GM19455 (cell line): ENCODE measurements at regions not wholly inside any gene's neighbourhood (a gene's known extent, or its start where the extent isn't known, plus 50 kb on each side); places are given as distances from the start of the nearest gene placed in this dataset.

ENCODE experiments used
- ATAC-seq: cut with Tn5 transposase; IDR thresholded peaks from one replicate; pipeline ENCODE4 v1.9.1; 2021; ENCODE audit not compliant: unreplicated experiment

DNA sequence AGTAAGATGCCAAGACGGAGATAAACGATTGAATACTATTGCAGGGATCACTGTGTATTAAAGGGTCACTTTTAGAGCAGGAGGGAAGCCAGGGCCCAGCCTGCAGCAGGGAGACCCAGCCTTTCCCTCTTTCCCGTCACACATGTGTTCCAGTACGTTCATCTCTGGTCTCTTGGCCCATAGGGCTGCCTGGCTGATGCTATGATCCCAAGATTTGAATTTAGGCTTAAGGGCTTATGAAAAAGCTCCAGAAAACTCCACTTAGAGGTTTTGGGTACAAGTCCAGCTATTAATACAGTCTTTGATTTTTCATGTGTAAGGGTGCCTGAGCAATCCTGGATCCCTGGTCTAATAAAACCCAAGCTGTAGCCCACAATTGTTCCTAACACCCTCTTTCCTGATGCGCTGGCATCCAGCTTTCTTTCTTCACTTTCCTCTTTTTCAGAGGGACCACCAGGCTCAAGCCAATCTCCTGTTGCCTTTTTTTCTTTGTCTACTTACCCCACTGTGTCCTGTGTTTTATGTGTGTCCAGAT, 359.6 kb upstream of the USP24 start:
- no peak for ATAC-seq

- no peak for ATAC-seq
These were observed 357.9 kb upstream of the USP24 start for GRCh38 chr1:55572878-55573734.

DNA sequence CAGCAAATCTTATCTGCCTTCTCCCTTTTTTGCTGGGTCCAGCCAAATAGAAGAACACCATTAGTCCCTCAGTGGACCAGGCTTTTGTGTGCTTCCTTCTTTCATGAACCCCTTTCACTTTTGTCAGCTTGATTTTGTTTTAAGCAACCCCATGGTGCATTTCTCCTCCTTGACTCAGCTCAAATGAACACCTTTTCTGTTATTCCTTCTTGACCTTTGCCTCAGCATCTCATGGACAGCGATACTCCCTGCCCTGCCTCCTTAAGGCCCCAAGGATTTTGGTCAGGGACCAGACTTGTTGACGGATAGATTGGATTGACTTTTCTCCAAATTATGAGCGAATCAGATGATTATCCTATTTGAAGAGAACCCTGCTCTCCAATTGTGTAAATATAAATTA, 356.6 kb upstream of the USP24 start:
- ATAC-seq = no peak

DNA sequence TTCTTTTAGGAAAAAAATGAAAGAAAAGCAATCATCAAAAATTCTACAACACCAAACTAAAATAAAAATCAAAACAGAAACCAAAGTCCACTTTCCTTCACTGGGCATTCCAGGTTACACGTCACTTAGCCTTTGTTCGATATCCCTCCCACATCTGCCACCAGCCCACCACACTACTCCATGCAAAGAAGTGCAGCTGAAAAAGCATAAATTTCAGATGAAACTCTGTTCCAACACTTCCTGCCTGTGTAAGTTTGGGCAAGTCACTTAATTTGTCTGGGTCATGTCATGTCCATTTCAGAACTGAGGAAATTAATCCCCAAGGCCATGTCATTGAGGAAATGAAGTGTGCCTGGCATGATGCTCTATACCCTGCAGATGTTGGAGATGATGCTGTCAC, 354.3 kb upstream of the USP24 start:
- ATAC-seq = no peak

- ATAC-seq = no peak
These were observed 353.6 kb upstream of the USP24 start for GRCh38 chr1:55568732-55569131.

- no peak for ATAC-seq
These were observed 345.1 kb upstream of the USP24 start for GRCh38 chr1:55560266-55560665.

GRCh38 chr1:55559842-55560241, 344.7 kb upstream of the USP24 start:
- ATAC-seq = no peak

DNA sequence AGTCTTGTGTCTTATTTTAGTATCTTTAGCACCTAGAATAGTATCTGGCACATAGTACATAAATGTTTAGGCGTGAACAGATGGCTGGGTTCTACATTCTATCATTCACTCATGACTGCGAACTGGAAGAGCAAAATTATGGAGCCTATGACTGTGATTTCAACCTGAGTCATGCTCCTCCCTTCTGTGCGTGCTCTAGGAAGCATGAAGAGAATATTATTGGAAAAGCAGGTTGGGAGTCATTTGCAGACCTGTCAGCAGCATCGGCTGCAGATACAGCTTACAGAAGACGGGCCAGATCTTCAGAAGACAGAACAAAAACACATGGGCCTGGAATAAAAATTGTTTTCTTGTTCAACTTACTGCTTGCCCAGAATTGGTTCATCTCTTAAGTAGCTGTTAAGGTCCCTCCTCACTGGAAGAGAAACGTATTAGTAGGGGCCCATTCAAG, 344.0 kb upstream of the USP24 start:
- ATAC-seq = no peak

DNA sequence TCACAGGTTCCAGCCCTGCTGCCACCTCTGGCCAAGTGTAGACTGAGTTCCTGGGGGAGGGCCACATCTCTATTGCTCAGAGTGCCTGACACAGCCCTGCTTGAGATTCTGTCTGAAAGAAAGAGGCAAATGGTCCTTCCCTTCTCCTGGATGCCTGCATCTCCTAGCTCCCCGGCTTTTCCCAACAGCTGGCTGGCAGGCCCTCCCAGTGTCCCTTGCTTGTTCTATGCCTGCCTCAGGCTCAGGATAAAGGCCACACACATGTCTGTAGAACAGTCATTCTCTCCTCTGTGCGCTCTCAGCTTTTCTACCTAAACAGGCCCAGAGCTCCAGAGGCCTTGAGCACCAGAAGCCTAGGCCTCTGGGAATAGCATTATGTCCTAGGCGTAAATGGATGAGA, 343.4 kb upstream of the USP24 start:
- no peak for ATAC-seq

DNA sequence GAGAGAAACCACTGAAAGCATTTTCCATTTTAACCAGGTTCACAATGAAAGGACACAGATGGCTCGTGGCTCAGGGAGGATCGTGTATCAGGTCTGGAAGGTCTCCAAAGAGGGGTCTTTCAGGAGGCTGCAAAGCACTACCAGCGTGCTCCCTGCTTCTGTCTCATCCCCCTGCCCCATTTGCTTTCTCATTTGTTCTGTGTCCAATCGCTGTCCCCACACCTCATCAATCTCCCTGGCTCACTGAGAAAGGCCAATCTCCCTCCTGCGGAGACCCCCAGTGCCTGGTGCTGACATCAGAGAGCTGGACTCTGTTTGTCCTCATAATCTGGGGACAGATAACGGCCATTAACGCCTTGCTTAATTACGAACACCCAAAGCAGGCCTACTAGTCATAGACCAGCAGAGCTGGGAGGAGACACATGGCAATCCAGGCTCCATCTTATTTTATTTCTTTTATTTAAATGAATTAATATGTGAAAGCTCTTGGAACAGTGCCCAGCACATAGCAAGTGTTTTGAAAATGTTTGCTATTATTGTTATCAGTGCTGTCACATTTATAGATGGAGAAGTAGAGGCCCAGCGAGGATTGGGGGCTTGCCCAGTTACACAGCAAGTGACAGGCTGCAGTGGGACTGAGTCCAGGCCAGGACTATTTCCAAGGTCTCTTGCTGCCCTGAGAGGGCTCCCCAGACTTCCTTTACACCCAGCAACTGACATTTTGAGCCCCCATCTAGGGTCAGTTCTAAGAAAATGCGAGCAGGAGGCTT, 341.0 kb upstream of the USP24 start:
- ATAC-seq = no peak

- no peak for ATAC-seq
These were observed 339.4 kb upstream of the USP24 start for GRCh38 chr1:55554611-55555010.

DNA sequence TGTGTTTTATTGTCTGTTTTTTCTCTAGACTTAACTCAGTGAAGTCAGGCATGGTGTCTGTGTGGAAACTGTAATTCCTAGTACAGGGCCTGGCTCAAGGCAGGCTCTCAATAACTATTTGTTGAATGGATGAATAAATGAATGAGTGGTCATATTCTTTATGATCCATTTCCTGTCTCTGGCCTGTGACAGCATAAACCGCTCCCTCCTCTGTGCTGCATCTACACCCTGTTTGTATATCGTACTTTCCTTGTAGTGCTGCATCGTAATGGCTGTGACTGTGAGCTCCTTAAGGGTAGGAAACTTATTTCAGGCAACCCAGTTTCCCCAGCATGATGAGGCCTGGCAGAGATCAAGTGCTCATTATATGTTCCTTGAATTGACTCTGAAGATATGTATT, 337.5 kb upstream of the USP24 start:
- no peak for ATAC-seq

GRCh38 chr1:55547405-55547804, 332.2 kb upstream of the USP24 start:
- no peak for ATAC-seq

- ATAC-seq = no peak
These were observed 331.4 kb upstream of the USP24 start for GRCh38 chr1:55546553-55546952.

GRCh38 chr1:55544826-55545225, 329.7 kb upstream of the USP24 start:
- ATAC-seq = no peak

- ATAC-seq = no peak
These were observed 327.8 kb upstream of the USP24 start for GRCh38 chr1:55542901-55543504.

- ATAC-seq = no peak
These were observed 326.1 kb upstream of the USP24 start for GRCh38 chr1:55541296-55541695.

DNA sequence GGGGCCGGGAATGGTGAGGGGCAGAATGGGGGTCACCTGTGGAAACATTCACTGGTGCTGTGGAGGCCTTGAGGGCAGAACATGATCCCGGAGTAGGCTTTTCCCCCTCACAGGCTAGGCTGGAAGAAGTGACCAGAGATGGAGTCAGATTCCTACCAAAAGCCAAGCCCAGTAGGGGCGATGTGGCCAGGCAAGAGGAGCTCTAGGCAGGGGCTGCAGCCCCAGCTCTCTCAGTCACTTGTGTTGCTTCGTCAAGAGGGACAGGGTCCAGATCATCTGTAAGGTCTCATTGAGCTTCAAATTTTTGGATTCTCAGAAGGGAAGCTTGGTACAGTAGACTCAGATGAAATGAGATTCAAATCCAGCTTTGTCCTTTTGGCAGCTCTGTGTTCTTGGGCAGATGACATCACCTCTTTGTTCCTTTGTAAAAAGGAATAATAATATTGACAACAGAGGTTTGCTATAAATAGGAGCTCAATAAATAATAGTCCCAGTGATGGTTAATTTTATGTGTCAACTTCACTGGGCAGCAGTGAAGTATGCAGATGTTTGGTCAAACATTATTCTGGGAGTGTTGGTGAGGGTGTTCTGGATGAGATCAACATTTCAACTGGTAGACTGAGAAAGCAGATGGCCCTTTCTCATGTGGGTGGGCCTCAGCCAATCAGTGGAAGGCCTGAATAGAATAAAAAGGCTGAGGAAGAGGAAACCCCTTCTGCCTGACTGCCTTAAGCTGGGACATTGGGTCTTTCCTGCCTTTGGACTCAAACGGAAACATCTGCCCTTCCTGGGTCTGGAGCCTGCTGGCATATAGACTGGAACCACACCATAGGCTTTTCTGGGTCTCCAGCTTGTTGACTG, 324.7 kb upstream of the USP24 start:
- ATAC-seq = no peak

DNA sequence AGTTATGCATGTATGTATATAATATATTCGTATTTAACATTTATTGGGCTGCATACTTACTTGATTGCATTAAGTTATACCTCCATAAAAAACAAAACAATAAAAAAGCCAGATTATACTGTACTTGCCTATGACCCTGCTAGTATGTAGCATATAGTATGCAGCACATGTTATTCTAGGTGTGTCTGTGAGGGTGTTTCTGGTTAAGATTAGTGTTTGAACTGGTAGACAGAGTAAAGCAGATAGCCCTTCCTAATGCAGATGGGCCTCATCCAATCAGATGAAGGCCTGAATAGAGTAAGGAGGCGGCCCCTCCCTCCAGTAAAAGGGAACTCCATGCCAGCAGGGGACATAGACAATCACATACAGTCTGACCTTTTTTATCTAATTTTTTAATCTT, 323.3 kb upstream of the USP24 start:
- ATAC-seq = no peak

DNA sequence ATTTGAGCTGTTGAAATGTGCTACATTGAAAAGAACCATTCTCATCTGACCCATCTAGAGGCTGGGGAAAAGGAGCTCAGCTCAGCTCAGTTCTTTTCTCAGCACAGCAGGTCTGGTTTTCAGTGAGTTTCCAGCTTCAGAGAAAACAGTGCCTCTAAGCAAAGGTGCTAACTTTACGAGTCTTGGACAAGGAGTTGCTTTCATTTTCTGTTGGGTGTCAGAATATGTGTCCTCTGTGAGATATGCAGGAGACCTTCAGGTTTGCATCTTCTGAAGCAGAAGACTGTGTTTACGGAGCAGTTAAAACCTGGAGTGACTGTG, 321.3 kb upstream of the USP24 start:
- ATAC-seq = no peak
